GM06990 (cell line): ENCODE measurements at regions not wholly inside any gene's neighbourhood (a gene's known extent, or its start where the extent isn't known, plus 50 kb on each side); places are given as distances from the start of the nearest gene placed in this dataset.

Source experiments
- DNase-seq: peaks from one replicate; pipeline ENCODE4 v3.0.0-alpha.2; 2011; ENCODE audit not compliant: insufficient read length; ENCODE audit errors: extremely low read depth
- H3K27me3 ChIP-seq: replicated peaks from 2 replicates; pipeline ENCODE4 v1.6.0; 2011; ENCODE audit warnings: low read length; ENCODE audit not compliant: control insufficient read depth, insufficient read depth
- H3K36me3 ChIP-seq: 2 replicates; pipeline ENCODE4 v1.5.1; 2011; ENCODE audit warnings: low read length; ENCODE audit not compliant: control insufficient read depth, insufficient read depth
- H3K4me3 ChIP-seq: replicated peaks from 2 replicates; pipeline ENCODE4 v1.5.1; 2011; ENCODE audit warnings: low read depth, mild to moderate bottlenecking, control low read depth, low read length
- CTCF ChIP-seq: IDR thresholded peaks from 2 replicates; pipeline ENCODE4 v1.5.1; 2011; ENCODE audit warnings: low read length, control low read depth, mild to moderate bottlenecking, inconsistent platforms; ENCODE audit not compliant: insufficient read depth, poor library complexity, severe bottlenecking

DNA sequence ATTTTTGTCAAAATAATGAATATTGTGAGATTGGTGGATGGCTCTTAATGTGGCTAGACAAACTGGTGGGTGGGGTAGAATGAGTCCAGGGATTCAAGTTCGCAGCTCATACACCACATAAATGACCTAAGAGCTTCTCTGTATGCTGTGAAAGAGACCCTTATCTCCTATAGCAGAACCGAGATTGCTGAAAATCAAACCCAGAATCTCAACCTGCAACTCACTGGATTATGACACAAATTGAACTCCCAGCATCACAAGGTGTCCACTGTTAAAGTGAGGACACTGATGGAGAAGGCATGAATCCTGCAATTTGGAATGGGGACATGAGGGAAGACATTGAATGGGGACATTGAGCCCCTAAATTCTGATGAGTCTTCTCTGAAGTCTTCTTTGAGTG, 51.3 kb upstream of the CNKSR3 start:
- Histone ChIP-seq H3K4me3 (no peak overlapping the region), H3K36me3 (no peaks in the 10 kb centered on the region), H3K27me3 (no peaks in the 10 kb centered on the region)
- DNase-seq: no peak
- no peak for TF ChIP-seq CTCF

GRCh38 chr6:154565331-154565730, 54.8 kb upstream of the CNKSR3 start:
- no peak for DNase-seq
- TF ChIP-seq CTCF: no peak

GRCh38 chr6:154566866-154567265, 56.4 kb upstream of the CNKSR3 start:
- TF ChIP-seq CTCF: no peak
- no peaks in the 10 kb centered on the region for H3K36me3 ChIP-seq
- no peaks in the 10 kb centered on the region for H3K27me3 ChIP-seq
- no peak overlapping the region for H3K4me3 ChIP-seq
- no peak for DNase-seq

More at GRCh38 chr6:154565331-154565730, 54.8 kb upstream of the CNKSR3 start:
- H3K4me3 ChIP-seq: no peak overlapping the region
- H3K36me3 ChIP-seq: no peaks in the 10 kb centered on the region
- H3K27me3 ChIP-seq: no peaks in the 10 kb centered on the region

GRCh38 chr6:154567695-154568220, 57.3 kb upstream of the CNKSR3 start:
- Histone ChIP-seq H3K4me3 (no peak overlapping the region), H3K36me3 (no peaks in the 10 kb centered on the region), H3K27me3 (no peaks in the 10 kb centered on the region)
- TF ChIP-seq CTCF: no peak
- no peak for DNase-seq

DNA sequence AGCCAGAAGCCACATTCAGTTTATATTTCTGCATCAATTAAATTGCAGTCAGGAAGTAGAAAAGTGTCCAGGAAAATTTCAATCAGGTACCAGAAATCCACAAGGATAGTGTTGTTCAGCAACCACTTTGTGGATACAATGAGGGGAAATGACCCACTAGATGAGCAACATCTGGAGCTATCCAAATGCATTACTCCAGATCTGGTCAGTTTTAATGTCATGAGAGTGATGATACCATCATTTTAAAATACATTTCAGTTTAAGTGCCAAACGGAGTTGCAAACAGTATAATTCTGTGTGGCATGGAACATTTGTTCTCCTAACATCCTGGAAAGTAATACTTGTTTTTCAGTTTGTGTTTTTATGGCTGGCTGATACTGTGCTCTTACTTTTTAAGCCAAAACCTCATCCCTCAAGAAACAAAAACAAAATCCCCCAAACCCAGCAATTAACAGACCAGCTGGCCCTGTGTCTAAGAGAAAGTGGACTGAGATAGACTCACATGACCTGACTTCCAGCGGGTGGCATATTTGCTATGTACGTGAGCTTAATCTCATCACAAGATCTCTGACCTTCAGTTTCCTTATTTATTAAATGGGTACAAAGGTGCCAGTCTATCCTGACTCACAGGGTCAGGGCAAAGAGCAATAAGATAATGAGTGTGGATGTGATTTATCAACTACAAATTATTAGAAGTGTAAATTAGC, 58.8 kb upstream of the CNKSR3 start:
- no peak for TF ChIP-seq CTCF
- DNase-seq: no peak
- H3K27me3 ChIP-seq: no peaks in the 10 kb centered on the region
- H3K4me3 ChIP-seq: no peak overlapping the region
- no peaks in the 10 kb centered on the region for H3K36me3 ChIP-seq
